ENCODE measurements at regions not wholly inside any gene's neighbourhood (a gene's known extent, or its start where the extent isn't known, plus 50 kb on each side); places are given as distances from the start of the nearest gene placed in this dataset.

GRCh38 chr12:46884362-46884761, 58.6 kb upstream of the SLC38A4 start:
- no peak for DNase-seq
- Histone ChIP-seq H3K36me3 (no peaks in the 10 kb centered on the region), H3K27me3 (no peaks in the 10 kb centered on the region), H3K4me1 (no peaks in the 10 kb centered on the region), H3K9me3 (no peaks in the 10 kb centered on the region), H3K27ac (no peak overlapping the region), H3K4me3 (no peak overlapping the region)
- intact Hi-C loops (cut with DNase I) = no loop called here
- TF ChIP-seq, protein P1, sequence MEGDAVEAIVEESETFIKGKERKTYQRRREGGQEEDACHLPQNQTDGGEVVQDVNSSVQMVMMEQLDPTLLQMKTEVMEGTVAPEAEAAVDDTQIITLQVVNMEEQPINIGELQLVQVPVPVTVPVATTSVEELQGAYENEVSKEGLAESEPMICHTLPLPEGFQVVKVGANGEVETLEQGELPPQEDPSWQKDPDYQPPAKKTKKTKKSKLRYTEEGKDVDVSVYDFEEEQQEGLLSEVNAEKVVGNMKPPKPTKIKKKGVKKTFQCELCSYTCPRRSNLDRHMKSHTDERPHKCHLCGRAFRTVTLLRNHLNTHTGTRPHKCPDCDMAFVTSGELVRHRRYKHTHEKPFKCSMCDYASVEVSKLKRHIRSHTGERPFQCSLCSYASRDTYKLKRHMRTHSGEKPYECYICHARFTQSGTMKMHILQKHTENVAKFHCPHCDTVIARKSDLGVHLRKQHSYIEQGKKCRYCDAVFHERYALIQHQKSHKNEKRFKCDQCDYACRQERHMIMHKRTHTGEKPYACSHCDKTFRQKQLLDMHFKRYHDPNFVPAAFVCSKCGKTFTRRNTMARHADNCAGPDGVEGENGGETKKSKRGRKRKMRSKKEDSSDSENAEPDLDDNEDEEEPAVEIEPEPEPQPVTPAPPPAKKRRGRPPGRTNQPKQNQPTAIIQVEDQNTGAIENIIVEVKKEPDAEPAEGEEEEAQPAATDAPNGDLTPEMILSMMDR (IDR thresholded peaks at IDR 0.05) = no peak
- no peak for ATAC-seq

GRCh38 chr12:46886541-46887041, 60.8 kb upstream of the SLC38A4 start:
- no peak overlapping the region for H3K4me3 ChIP-seq
- ATAC-seq (no peak), DNase-seq (no peak)
- TF ChIP-seq, protein P1 (IDR thresholded peaks at IDR 0.05) = no peak
- intact Hi-C loops (cut with DNase I) = no loop called here
- H3K4me1 ChIP-seq = no peaks in the 10 kb centered on the region
- H3K27me3 ChIP-seq = no peaks in the 10 kb centered on the region
- H3K27ac ChIP-seq = no peak overlapping the region
- H3K36me3 ChIP-seq = no peaks in the 10 kb centered on the region
- no peaks in the 10 kb centered on the region for H3K9me3 ChIP-seq

DNA sequence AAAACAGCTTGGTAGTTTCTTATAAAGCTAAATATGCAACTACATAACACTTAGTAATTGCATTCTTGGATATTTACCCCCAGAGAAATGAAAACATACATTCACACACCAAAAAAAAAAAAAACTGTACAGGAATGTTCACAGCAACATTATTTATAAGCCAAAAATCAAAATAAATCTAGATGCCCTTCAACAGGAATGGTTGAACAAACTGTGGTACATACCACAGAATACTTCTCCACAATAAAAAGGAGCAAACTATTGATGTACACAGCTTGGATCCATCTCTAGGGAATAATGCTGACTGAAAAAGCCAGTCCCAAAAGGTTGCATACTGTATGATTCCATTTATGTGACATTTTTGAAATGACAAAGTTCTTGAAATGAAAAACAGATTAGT, 62.1 kb upstream of the SLC38A4 start:
- Histone ChIP-seq H3K4me1 (no peaks in the 10 kb centered on the region), H3K27me3 (no peaks in the 10 kb centered on the region), H3K36me3 (no peaks in the 10 kb centered on the region), H3K9me3 (no peaks in the 10 kb centered on the region), H3K4me3 (no peak overlapping the region), H3K27ac (no peak overlapping the region)
- DNase-seq (no peak), ATAC-seq (no peak)
- intact Hi-C loops (cut with DNase I) = no loop called here
- TF ChIP-seq, protein P1 (IDR thresholded peaks at IDR 0.05) = no peak

- no peaks in the 10 kb centered on the region for H3K27me3 ChIP-seq
- H3K4me3 ChIP-seq = no peak overlapping the region
- TF ChIP-seq, protein P1 (IDR thresholded peaks at IDR 0.05) = no peak
- H3K9me3 ChIP-seq = no peaks in the 10 kb centered on the region
- no peaks in the 10 kb centered on the region for H3K36me3 ChIP-seq
- intact Hi-C loops (cut with DNase I) = no loop called here
- DNase-seq (no peak), ATAC-seq (no peak)
- no peak overlapping the region for H3K27ac ChIP-seq
- no peaks in the 10 kb centered on the region for H3K4me1 ChIP-seq
These were observed 62.8 kb upstream of the SLC38A4 start for GRCh38 chr12:46888568-46888967.

- ATAC-seq (no peak), DNase-seq (no peak)
- H3K4me1 ChIP-seq = no peaks in the 10 kb centered on the region
- no peak overlapping the region for H3K4me3 ChIP-seq
- TF ChIP-seq, protein P1 (IDR thresholded peaks at IDR 0.05) = no peak
- H3K27me3 ChIP-seq = no peaks in the 10 kb centered on the region
- H3K36me3 ChIP-seq = no peaks in the 10 kb centered on the region
- intact Hi-C loops (cut with DNase I) = no loop called here
- no peak overlapping the region for H3K27ac ChIP-seq
- H3K9me3 ChIP-seq = no peaks in the 10 kb centered on the region
These were observed 65.5 kb upstream of the SLC38A4 start for GRCh38 chr12:46891306-46891705.

Measured in upper lobe of right lung (tissue), 1 donor.